Activated naive CD8-positive, alpha-beta T cell treated with anti-CD3 and anti-CD28 coated beads for 36 hours (primary cell): ENCODE measurements at regions not wholly inside any gene's neighbourhood (a gene's known extent, or its start where the extent isn't known, plus 50 kb on each side); places are given as distances from the start of the nearest gene placed in this dataset.
"Not testable (repeated sequence)": the region's sequence is repeated elsewhere in the genome, so short reads cannot be mapped to it uniquely, and the experiment has no call there.

ENCODE experiments used
- DNase-seq: peaks from one replicate; pipeline ENCODE4 v3.0.0; 2021
- H3K27ac Mint-ChIP-seq: one replicate; pipeline ENCODE4 v1.8.0; 2022; ENCODE audit warnings: mild to moderate bottlenecking, moderate library complexity, mixed read lengths
- H3K27me3 Mint-ChIP-seq: one replicate; pipeline ENCODE4 v1.8.0; 2022; ENCODE audit warnings: mild to moderate bottlenecking, mixed read lengths
- H3K36me3 Mint-ChIP-seq: one replicate; pipeline ENCODE4 v1.8.0; 2021; ENCODE audit warnings: mild to moderate bottlenecking, mixed read lengths
- H3K4me1 Mint-ChIP-seq: one replicate; pipeline ENCODE4 v1.8.0; 2021; ENCODE audit warnings: mixed read lengths
- H3K4me3 Mint-ChIP-seq: one replicate; pipeline ENCODE4 v1.8.0; 2022; ENCODE audit warnings: mild to moderate bottlenecking, moderate library complexity, mixed read lengths
- H3K9me3 Mint-ChIP-seq: one replicate; pipeline ENCODE4 v1.8.0; 2022; ENCODE audit warnings: mixed read lengths

DNA sequence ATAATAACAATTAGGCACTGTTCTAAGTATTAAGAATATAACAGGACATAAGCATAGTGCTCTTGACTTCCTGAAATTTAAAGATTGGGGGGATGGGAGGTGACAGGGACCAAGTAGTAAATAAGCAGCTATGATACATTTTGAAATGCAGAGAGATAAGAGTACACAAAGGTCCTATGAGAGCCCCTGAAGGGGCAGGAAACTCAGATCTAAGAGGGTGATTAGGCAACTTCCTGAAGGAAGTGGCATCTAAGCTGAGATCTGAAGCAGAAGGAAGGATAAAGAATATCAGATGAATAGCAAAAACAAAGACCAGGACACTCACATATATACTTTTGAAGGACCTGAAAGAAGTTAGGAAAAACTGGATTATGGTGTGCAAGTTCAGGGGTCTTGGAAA, 415.2 kb upstream of the FRG2C start:
- Mint-ChIP-seq H3K27me3 (no peaks in the 10 kb centered on the region), H3K9me3 (no peaks in the 10 kb centered on the region), H3K36me3 (no peaks in the 10 kb centered on the region), H3K4me1 (peaks cover 9% of the 10 kb centered on the region), H3K27ac (no peak overlapping the region), H3K4me3 (no peak overlapping the region)
- DNase-seq: no peak

DNA sequence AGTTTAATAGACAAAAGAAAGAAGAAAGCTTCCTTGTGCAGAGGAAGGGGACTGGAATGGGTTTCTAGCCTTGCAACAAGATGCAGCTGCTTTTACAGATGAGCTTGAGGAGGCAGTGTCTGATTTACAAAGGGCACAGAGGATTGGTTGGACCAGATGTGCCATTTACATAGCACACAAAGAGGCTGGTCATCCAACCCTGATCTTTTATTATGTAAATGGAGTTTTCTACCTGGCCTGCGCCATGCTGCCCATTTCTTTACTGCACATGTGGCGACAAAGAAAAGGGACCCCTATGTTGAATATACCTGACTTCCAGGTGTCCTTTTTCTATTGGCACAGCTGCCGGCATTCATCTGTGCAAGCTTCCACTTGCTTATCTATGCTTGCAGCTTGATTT, 409.4 kb upstream of the FRG2C start:
- H3K9me3 Mint-ChIP-seq: no peaks in the 10 kb centered on the region
- H3K4me3 Mint-ChIP-seq: no peak overlapping the region
- H3K4me1 Mint-ChIP-seq: no peaks in the 10 kb centered on the region
- DNase-seq: no peak
- peaks cover 4% of the 10 kb centered on the region for H3K27me3 Mint-ChIP-seq
- no peak overlapping the region for H3K27ac Mint-ChIP-seq
- H3K36me3 Mint-ChIP-seq: no peaks in the 10 kb centered on the region

- H3K9me3 Mint-ChIP-seq, H3K27me3 Mint-ChIP-seq, H3K4me1 Mint-ChIP-seq: not testable (repeated sequence)
Measured at GRCh38 chr3:75258825-75259683, 405.1 kb upstream of the FRG2C start.

DNA sequence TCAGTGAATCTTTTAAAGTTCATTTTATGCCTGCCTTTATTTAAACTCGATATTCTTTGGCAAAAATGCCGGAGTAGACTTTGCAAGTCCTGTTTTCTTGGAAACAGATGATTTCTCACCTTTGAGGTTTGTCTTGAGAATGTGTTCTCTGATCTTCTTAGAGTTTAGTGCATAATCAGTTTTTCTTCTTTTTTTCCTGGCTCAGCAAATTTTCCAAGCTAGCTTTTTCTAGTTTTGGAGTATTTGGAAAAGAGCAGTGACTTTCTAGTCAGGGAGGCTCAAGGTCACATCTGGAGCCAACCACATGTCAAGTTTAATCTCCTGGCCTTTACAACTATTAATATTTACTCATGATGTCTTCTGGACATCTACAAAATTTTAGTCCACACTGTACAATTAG, 403.2 kb upstream of the FRG2C start:
- not testable (repeated sequence) for H3K36me3 Mint-ChIP-seq, H3K27ac Mint-ChIP-seq, H3K27me3 Mint-ChIP-seq, H3K4me1 Mint-ChIP-seq, DNase-seq, H3K4me3 Mint-ChIP-seq, H3K9me3 Mint-ChIP-seq

More at GRCh38 chr3:75258825-75259683, 405.1 kb upstream of the FRG2C start:
- not testable (repeated sequence) for H3K4me3 Mint-ChIP-seq, H3K27ac Mint-ChIP-seq, H3K36me3 Mint-ChIP-seq, DNase-seq

DNA sequence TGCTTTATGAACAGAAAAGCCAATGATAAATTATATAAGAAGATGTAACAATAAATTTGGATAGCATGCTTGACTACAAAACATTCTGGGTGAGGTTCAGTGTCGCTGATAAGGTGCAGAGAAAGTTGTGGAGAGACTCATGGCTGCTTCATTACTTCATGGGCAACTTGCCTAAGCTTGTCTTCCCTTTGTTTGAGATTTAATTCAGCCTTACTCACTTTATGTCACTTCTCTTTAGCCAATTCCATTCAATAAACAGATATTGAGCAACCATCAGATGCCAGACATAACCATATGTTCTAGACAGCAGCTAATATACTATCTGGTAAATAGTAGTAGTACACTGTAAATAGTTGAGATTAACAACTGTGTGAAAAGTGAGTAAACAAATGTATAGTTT, 401.5 kb upstream of the FRG2C start:
- Mint-ChIP-seq H3K9me3 (no peaks in the 10 kb centered on the region), H3K36me3 (no peaks in the 10 kb centered on the region), H3K4me1 (no peaks in the 10 kb centered on the region), H3K27me3 (peaks cover 5% of the 10 kb centered on the region), H3K4me3 (no peak overlapping the region), H3K27ac (no peak overlapping the region)
- no peak for DNase-seq

GRCh38 chr3:75265897-75266296, 398.2 kb upstream of the FRG2C start:
- DNase-seq: no peak
- H3K4me1 Mint-ChIP-seq: no peaks in the 10 kb centered on the region
- no peak overlapping the region for H3K4me3 Mint-ChIP-seq
- no peak overlapping the region for H3K27ac Mint-ChIP-seq
- no peaks in the 10 kb centered on the region for H3K9me3 Mint-ChIP-seq
- H3K36me3 Mint-ChIP-seq: no peaks in the 10 kb centered on the region
- H3K27me3 Mint-ChIP-seq: peaks cover 3% of the 10 kb centered on the region

- not testable (repeated sequence) for H3K4me1 Mint-ChIP-seq, H3K36me3 Mint-ChIP-seq, H3K9me3 Mint-ChIP-seq, DNase-seq, H3K27ac Mint-ChIP-seq, H3K4me3 Mint-ChIP-seq, H3K27me3 Mint-ChIP-seq
Measured at GRCh38 chr3:75268576-75268975, 395.6 kb upstream of the FRG2C start.

GRCh38 chr3:75272237-75272636, 391.9 kb upstream of the FRG2C start:
- H3K27me3 Mint-ChIP-seq, H3K9me3 Mint-ChIP-seq, DNase-seq, H3K27ac Mint-ChIP-seq, H3K4me3 Mint-ChIP-seq, H3K36me3 Mint-ChIP-seq, H3K4me1 Mint-ChIP-seq: not testable (repeated sequence)

DNA sequence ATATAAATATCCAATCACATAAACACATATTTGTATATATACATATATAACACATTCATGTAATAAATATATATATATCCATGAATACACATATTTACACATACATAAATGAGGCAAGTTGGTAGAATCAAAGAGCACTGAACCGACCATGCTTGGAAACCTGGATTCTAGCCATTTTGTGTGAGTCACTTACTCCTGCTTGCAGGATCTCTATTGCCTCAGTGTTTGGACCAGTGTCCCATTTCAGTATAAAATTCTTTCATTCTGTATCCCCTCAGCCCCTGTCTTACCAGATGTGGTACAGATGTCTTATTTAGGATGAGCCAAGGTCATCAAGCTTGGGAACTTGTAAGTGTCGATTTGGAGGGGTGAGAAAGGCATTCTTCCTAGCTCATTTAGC, 391.4 kb upstream of the FRG2C start:
- peaks cover 1% of the 10 kb centered on the region for H3K27me3 Mint-ChIP-seq
- H3K9me3 Mint-ChIP-seq: no peaks in the 10 kb centered on the region
- H3K36me3 Mint-ChIP-seq: no peaks in the 10 kb centered on the region
- no peak overlapping the region for H3K4me3 Mint-ChIP-seq
- DNase-seq: no peak
- no peaks in the 10 kb centered on the region for H3K4me1 Mint-ChIP-seq
- H3K27ac Mint-ChIP-seq: no peak overlapping the region

GRCh38 chr3:75285531-75286148, 378.5 kb upstream of the FRG2C start:
- not testable (repeated sequence) for H3K9me3 Mint-ChIP-seq, H3K4me3 Mint-ChIP-seq, DNase-seq, H3K27ac Mint-ChIP-seq, H3K4me1 Mint-ChIP-seq, H3K36me3 Mint-ChIP-seq
- peaks cover 12% of the 10 kb centered on the region for H3K27me3 Mint-ChIP-seq

GRCh38 chr3:75288972-75289574, 375.1 kb upstream of the FRG2C start:
- H3K27ac Mint-ChIP-seq, DNase-seq, H3K36me3 Mint-ChIP-seq, H3K4me1 Mint-ChIP-seq, H3K4me3 Mint-ChIP-seq, H3K27me3 Mint-ChIP-seq, H3K9me3 Mint-ChIP-seq: not testable (repeated sequence)

DNA sequence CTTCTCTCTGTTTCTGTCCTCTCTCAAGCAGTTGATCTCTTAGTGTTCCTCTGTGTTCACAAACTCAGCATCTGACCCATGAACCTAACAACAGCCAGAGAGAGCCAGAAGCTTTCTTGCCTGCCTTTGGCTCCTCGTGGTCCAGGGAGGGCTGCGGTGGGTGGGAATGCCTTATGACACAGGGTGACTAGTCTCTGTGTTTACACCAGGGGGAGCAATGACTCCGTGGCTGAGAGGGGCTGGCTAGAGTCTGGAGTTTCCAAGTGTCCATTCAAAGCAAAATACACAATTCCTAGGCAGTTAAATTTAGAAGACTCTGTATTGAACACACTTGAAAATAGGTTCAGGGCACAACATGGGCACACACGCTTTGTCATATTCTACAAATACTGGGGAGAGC, 370.0 kb upstream of the FRG2C start:
- H3K4me3 Mint-ChIP-seq: no peak overlapping the region
- no peak for DNase-seq

DNA sequence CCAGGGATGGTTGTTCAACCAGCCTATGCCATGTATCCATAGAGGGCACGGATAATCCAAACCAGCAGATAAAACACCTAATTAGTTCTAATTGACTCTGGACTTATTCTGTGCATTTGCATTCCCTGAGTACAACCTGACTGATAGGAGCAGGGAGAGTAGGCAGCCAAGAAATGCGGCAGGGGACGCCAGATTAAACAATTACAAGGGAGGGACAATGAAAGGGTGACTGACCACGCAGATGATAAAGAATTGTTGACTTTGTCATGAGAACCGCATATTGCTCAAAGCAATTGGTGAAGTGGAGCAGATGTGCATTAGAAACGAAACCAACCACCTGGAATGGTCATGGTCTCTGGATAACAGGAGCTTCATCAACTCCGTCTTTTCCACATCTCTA, 369.1 kb upstream of the FRG2C start:
- Mint-ChIP-seq H3K4me1 (no peaks in the 10 kb centered on the region), H3K9me3 (peaks cover 4% of the 10 kb centered on the region), H3K4me3 (no peak overlapping the region)

More for the DNA sequence above, 370.0 kb upstream of the FRG2C start:
- no peak overlapping the region for H3K27ac Mint-ChIP-seq
- H3K36me3 Mint-ChIP-seq: no peaks in the 10 kb centered on the region
- peaks cover 4% of the 10 kb centered on the region for H3K9me3 Mint-ChIP-seq
- H3K4me1 Mint-ChIP-seq: no peaks in the 10 kb centered on the region
- H3K27me3 Mint-ChIP-seq: peaks cover 4% of the 10 kb centered on the region

GRCh38 chr3:75296858-75297257, 367.3 kb upstream of the FRG2C start:
- no peak overlapping the region for H3K27ac Mint-ChIP-seq
- peaks cover 4% of the 10 kb centered on the region for H3K9me3 Mint-ChIP-seq
- H3K27me3 Mint-ChIP-seq: peaks cover 4% of the 10 kb centered on the region
- no peaks in the 10 kb centered on the region for H3K36me3 Mint-ChIP-seq
- H3K4me3 Mint-ChIP-seq: no peak overlapping the region
- DNase-seq: no peak
- H3K4me1 Mint-ChIP-seq: no peaks in the 10 kb centered on the region

More for the DNA sequence above, 369.1 kb upstream of the FRG2C start:
- DNase-seq: no peak
- H3K27me3 Mint-ChIP-seq: peaks cover 4% of the 10 kb centered on the region
- H3K27ac Mint-ChIP-seq: no peak overlapping the region
- no peaks in the 10 kb centered on the region for H3K36me3 Mint-ChIP-seq

DNA sequence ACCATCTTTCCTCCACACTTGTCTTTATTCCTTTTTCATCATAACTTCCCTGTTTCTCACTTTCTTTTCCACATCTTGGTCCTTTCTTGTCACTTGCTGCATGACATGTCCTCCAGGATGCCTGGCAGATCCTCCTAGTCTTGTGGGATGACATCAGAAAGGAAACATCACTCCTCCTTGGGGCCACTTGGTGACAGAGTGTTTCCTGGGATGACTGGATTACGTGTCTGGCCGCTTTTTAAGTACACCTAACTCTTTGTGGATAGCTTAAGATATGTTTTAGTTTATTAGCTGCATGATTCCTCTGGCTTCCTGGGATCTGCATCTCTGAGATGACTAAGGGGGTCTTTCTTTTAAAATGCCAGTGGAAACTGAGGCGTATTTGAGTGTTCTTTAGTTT, 363.5 kb upstream of the FRG2C start:
- H3K4me1 Mint-ChIP-seq: no peaks in the 10 kb centered on the region
- H3K4me3 Mint-ChIP-seq: no peak overlapping the region
- H3K27me3 Mint-ChIP-seq: peaks cover 5% of the 10 kb centered on the region
- H3K27ac Mint-ChIP-seq: no peak overlapping the region
- H3K9me3 Mint-ChIP-seq: peaks cover 4% of the 10 kb centered on the region
- H3K36me3 Mint-ChIP-seq: no peaks in the 10 kb centered on the region
- DNase-seq: no peak

DNA sequence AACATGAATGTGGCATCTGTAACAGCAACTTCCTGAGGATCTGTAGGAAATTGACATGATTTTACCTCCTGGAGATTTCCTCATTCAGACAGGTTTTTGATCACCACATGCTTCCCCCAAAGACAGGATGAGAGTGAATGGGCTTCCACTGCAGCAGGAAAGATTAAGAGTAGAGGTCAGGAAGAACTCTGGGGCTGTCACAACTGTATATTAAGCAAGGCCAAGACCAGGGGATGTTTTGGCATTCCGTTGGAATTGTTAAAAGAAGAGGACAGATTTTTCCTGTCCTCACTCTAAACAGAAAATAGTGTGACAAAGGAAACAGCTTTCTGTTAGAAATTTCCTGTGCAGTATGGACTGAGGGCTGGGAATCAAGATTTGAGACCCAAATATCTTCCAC, 363.1 kb upstream of the FRG2C start:
- H3K27ac Mint-ChIP-seq, DNase-seq, H3K4me1 Mint-ChIP-seq, H3K4me3 Mint-ChIP-seq, H3K27me3 Mint-ChIP-seq, H3K36me3 Mint-ChIP-seq, H3K9me3 Mint-ChIP-seq: not testable (repeated sequence)
